ENCODE measurements at regions not wholly inside any gene's neighbourhood (a gene's known extent, or its start where the extent isn't known, plus 50 kb on each side); places are given as distances from the start of the nearest gene placed in this dataset.
A peak's percentile ranks its signal among the peaks of the same experiment; 100 is the strongest.

- DNase-seq (ENCODE audit: low spot score): no peak
Measured at GRCh38 chr18:5091741-5092140, 105.3 kb downstream of the AKAIN1 start.

GRCh38 chr18:5075297-5075696, 121.8 kb downstream of the AKAIN1 start:
- no peak for DNase-seq (ENCODE audit: low spot score)

- no peak for DNase-seq (ENCODE audit: low spot score)
Measured at GRCh38 chr18:5073026-5073944, 123.8 kb downstream of the AKAIN1 start.

- DNase-seq (ENCODE audit: low spot score): peak; percentile 66
Measured at GRCh38 chr18:5068851-5069250, 128.2 kb downstream of the AKAIN1 start.

- no peak for DNase-seq (ENCODE audit: low spot score)
Measured at GRCh38 chr18:5066380-5066977, 130.6 kb downstream of the AKAIN1 start.

DNA sequence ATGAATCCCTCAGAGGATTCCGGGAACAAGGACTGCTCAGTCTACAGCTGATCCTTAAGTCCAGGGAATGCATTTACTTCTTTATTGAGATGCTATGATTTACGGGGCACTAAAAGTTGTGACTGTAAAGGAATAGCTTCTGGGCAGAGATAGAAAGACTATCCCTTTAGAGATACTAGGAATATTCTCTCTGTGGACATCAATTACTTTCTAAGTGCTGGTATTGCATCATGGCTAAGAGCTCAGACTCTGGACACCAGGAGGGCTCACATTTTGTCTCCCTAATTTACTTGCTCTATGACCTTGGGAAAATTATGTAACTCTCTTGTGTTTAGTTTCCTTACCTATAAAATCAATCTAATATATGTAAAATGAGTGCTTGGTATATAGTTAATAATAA, 131.4 kb downstream of the AKAIN1 start:
- DNase-seq (ENCODE audit: low spot score): no peak

- DNase-seq (ENCODE audit: low spot score): no peak
Measured at GRCh38 chr18:5064841-5065370, 132.2 kb downstream of the AKAIN1 start.

DNA sequence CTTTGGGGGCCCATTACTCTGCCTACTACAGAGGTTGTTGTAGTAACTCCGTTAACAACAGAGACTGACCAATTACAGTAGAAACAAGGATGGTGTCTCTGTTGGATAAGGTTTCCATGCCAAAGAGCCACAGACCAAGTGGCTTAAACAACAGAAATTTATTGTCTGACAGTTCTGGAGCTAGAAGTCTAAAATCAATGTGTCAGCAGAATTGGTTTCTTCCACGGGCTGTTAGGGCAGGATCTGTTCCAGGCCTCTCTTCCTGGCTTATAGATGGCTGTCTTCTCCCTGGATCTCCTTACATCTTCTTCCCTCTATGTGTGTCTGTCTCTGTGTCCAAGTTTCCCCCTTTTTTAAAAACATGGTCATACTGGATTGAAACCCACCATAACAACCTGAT, 135.3 kb downstream of the AKAIN1 start:
- no peak for DNase-seq (ENCODE audit: low spot score)

DNA sequence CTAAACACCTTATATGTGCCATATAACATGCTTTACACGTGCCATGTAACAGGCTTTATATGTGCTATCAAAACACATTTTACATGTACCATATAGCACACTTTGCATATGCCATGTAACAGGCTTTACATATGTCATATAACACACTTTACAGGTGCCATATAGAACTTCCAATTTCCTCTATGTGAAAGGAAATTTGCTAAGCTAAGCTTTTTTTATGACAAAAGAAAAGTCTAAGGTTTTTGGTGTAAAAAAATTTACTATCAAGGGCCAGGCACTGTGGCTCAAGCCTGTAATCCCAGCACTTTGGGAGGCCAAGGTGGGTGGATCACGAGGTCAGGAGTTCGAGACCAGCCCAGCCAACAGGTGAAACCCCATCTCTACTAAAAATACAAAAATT, 136.5 kb downstream of the AKAIN1 start:
- no peak for DNase-seq (ENCODE audit: low spot score)

DNA sequence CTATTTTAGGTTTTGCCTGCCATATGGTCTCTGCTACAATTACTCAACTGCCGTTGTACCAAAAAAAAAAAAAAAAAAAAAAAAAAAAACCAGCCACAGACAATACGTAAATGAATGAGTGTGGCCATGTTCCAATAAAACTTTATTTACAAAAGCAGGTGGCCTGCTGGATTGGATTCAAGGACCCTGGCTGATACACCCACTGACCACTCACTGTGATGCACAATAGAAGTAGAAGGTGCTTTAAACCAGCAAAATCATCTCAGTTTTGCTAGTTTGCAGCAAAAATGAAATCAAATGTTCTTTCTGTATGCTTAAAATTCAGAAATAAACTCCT, 137.4 kb downstream of the AKAIN1 start:
- no peak for DNase-seq (ENCODE audit: low spot score)

GRCh38 chr18:5058768-5059695, 138.0 kb downstream of the AKAIN1 start:
- no peak for DNase-seq (ENCODE audit: low spot score)

GRCh38 chr18:5057386-5058348, 139.4 kb downstream of the AKAIN1 start:
- DNase-seq (ENCODE audit: low spot score): peak; percentile 57

GRCh38 chr18:5052491-5052890, 144.6 kb downstream of the AKAIN1 start:
- DNase-seq (ENCODE audit: low spot score): no peak

DNA sequence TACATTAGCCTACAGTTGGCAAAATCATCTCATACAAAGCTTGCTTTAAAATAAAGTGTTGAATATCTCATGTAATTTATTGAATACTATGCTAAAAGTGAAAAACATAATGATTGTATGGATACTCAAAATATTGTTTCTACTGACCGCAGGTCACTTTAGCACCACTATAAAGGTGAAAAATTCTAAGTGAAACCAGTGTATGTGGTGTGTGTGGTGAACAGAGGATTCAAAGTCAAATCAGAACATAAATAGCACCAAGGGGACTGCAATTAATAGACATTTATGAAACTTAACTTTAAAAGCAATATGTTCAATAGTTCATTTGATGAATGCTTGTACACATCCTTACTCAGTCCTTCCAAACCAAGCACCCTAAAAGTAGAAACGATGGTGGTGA, 145.8 kb downstream of the AKAIN1 start:
- no peak for DNase-seq (ENCODE audit: low spot score)

DNA sequence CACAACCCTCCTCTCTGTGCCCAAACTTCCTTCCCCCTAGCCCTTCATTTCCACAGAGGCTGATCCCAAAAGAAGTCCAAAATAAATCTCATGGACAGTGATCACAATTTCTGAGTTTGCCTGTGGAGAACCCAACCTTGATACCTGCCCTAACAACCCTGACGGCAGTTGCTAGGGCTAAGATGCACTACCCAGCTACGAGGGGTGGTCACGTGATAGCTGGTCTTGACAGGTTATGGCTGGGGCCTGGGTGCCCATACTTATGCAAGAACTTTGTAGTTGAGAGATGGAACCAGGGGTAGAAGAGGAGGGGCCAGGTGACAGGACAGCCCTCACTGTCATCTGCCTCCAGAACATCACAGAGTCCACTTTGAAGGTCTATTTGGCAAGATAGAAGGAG, 147.9 kb downstream of the AKAIN1 start:
- DNase-seq (ENCODE audit: low spot score): no peak

DNA sequence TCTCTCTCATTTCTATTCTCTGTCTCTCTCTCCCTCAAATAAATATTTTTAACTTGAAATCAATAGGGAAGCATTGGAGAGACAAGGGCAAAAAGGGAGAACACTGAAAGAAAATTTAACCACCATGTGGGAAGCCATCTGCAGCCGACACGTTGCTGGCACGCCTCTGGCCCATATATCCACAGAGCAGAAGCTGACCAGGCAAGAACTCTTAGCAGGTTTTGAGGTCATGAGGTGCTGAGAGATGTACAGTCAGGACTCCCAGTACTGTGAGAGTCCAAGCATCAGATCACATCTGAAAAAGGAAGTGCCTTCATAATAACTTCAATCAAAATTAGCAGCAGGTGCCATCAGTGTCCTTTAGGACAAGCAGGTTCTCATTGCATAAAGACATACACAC, 156.6 kb downstream of the AKAIN1 start:
- no peak for DNase-seq (ENCODE audit: low spot score)

- no peak for DNase-seq (ENCODE audit: low spot score)
Measured at GRCh38 chr18:5036523-5036922, 160.5 kb downstream of the AKAIN1 start.

DNA sequence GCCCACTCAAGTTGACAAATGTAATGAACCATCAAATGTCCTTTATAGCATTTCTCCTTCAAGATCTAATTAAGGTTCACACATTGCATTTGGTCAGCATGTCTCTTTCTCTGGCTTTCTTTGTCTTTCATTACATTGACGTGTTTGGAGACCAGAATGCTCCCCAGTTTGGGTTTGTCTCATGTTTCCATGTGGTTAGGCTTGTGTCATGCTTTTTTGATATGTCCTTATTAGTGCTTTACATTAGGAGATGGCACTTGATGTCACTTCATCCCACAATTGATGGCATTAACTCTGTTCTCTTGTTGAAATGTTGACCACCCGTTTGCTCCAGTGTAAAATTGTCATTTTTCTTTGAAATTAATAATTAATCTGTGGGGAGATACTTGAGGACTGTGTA, 165.8 kb downstream of the AKAIN1 start:
- no peak for DNase-seq (ENCODE audit: low spot score)

DNA sequence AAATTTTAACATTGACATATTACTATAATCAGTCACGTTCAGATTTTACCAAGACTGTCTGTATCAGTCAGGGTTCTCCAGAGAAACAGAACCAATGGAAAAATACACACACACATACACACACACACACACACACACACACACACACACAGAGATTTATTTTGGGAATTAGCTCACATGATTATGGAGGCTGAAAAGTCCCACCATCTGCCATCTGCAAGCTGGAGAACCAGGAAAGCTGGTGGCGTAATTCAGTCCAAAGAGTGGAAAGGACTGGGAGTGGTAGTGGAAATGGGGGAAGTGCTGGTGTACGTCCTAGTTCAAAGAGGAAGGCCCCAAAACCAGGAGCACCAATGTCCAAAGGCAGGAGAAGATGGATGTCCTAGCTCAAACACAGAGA, 166.4 kb downstream of the AKAIN1 start:
- no peak for DNase-seq (ENCODE audit: low spot score)

GRCh38 chr18:5029592-5029991, 167.5 kb downstream of the AKAIN1 start:
- DNase-seq (ENCODE audit: low spot score): no peak

GRCh38 chr18:5024741-5025140, 172.3 kb downstream of the AKAIN1 start:
- no peak for DNase-seq (ENCODE audit: low spot score)

Data from COLO829 (cell line).